GM10266 (cell line): ENCODE measurements at regions not wholly inside any gene's neighbourhood (a gene's known extent, or its start where the extent isn't known, plus 50 kb on each side); places are given as distances from the start of the nearest gene placed in this dataset.
A peak's percentile ranks its signal among the peaks of the same experiment; 100 is the strongest.

Experiments
- DNase-seq: peaks from one replicate; pipeline ENCODE4 v3.0.0; 2012; ENCODE audit errors: extremely low spot score
- TF ChIP-seq, protein P1 (sequence below): IDR thresholded peaks from 2 replicates; pipeline ENCODE4 v1.5.1; 2012; ENCODE audit warnings: mild to moderate bottlenecking, low read depth; ENCODE audit not compliant: control insufficient read depth, insufficient read depth; ENCODE audit errors: missing control alignments

DNA sequence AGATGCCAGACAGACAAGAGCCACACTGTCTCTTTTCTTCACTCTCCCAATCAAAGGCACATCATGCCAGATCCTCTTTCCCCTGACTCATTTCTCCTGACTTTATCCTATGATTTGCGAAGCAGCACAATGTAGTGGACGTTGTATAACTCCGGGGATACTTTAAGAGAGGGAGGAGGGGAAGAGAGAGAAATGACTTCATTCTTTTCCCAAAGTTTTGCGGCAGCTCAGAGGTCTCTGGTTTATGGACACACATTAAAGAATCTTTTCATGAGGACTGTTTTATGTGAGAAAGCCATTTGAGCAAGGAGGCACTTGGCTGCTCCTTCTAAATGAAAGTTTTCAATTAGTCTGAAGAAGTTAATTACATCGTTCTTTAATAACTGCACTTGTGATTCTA is 75.1 kb upstream of the MC3R start:
- TF ChIP-seq, protein P1, sequence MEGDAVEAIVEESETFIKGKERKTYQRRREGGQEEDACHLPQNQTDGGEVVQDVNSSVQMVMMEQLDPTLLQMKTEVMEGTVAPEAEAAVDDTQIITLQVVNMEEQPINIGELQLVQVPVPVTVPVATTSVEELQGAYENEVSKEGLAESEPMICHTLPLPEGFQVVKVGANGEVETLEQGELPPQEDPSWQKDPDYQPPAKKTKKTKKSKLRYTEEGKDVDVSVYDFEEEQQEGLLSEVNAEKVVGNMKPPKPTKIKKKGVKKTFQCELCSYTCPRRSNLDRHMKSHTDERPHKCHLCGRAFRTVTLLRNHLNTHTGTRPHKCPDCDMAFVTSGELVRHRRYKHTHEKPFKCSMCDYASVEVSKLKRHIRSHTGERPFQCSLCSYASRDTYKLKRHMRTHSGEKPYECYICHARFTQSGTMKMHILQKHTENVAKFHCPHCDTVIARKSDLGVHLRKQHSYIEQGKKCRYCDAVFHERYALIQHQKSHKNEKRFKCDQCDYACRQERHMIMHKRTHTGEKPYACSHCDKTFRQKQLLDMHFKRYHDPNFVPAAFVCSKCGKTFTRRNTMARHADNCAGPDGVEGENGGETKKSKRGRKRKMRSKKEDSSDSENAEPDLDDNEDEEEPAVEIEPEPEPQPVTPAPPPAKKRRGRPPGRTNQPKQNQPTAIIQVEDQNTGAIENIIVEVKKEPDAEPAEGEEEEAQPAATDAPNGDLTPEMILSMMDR: no peak
- DNase-seq: no peak

DNA sequence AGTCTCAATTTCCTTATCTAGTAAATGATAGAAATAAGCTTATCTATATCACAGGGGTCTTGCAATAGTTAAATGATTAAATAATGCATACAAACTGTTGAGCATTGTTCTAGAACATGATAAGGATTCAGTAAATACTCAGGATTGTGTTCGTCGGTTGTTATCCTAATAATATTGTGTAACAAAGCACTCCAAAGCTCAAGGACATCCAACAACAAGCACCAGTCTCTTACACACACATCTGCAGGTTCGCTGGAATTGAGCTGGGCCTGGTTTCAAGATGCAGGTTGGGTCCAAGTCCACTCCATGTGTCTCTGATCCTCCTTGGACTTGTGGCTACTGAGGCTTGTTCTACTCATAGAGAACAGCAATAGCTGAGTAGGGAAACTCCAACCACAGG is 74.1 kb upstream of the MC3R start:
- DNase-seq: no peak
- TF ChIP-seq, protein P1: no peak

DNA sequence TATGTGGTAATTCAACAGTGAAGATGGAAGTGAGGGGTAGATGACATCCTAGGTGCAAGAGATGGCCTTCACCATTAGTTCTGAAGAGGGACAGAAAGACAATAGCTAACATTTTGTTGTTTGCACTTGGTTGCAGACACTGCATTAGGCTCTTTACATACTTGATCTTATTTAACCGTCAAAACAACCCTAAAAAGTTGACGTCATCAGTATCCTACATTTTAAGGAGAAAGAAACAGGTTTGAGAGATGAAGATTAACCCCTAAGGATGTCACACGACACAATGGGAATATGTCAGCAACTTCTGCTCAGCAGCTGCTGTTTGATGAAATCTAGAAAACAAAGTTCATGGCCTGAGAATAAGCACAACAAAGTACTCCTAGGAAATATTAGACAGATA is 72.6 kb upstream of the MC3R start:
- no peak for DNase-seq
- TF ChIP-seq, protein P1: no peak

DNA sequence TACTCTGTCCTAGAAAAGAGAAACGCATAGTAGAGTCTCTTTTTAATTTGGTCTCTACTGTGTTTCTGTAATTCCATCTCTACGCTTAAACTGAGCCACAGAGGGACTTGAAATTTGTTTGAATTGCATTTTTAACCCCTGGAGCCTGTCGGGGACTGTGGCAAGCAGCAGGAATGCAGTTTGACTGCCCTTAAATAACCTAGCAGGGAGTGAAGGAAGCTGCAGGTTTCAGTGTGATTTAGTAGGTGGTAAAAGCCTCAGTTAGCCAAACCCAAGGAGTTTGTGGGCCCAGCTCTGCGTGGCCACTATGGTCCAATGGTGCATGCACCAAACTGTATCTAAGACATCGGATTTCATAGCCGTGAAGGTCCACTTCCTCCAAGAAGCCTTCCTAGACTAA is 70.3 kb upstream of the MC3R start:
- TF ChIP-seq, protein P1: no peak
- no peak for DNase-seq

DNA sequence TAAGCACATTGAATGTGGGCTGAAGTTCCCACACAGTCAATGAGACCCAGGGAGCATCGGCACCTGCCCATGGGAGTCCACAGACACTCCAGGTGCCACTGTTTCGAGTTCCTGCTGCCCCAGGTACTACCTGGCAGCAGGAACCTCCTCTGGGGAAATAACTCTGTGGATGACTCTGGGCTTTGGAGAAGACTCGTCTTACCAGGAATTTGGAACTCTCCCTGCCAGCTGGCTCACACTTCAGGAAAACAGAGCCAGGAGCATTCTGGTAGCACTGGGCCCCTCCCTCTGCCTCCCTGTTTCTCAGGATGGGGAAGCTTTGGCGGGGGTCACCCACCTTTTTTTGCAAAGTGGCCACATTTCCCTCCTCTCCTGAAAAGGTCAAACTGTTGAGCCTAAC is 69.5 kb upstream of the MC3R start:
- DNase-seq: no peak
- TF ChIP-seq, protein P1: no peak

DNA sequence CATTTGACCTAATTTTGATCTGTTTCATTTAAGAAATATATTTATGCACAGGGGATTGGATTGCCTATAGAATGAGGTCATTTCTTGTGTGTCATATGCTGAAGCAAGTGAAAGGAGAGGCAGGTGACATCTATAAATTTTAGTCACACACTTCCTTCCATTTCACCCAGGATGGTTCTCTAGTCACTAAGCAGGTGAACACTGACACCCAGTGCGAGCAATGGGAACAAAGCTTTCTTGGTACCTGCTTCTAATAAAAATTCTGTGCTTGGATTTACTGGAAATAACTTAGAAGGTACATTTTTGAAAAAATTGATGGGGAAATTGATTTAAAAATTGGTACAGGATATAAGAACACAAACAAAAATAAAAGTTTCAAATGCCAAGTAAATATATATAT is 66.9 kb upstream of the MC3R start:
- TF ChIP-seq, protein P1: peak; percentile 3
- DNase-seq: no peak

DNA sequence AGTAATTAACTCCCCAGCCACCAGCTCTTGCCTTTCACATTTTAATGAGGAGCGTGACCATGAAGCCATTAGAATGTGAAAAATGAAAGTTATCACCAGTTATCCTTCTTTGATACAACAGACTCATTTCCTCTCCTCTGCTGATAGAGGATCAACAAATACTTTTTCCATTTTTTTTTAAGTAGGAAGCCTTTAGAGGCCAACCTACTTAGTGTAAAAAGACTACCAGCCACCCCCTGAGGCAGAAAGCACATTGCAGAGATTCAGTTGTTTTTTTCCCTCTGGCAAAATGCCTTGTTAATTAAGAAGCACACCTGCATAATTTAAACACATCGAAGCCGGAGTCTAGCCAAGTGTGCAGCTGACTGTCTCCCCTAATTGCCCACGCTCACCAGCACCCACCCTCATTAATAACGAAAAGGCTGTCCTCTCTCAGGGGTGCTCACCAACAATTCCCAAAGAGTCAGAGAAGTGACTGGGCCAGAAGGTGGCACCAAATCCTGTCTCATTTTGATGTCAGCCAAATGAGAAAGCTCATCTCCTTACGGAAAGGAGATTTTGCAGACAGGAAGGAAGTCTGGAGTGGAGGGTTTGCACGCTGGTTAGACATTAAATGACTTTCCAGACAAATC is 60.9 kb upstream of the MC3R start:
- no peak for DNase-seq
- TF ChIP-seq, protein P1: peak; percentile 6
